Transverse colon (tissue), 3 donors: ENCODE measurements at regions not wholly inside any gene's neighbourhood (a gene's known extent, or its start where the extent isn't known, plus 50 kb on each side); places are given as distances from the start of the nearest gene placed in this dataset.

Source experiments
- CTCF ChIP-seq, 5 experiments: fragments of 200-600 bp in 3 of 5; fragments of 450-650 bp in 2 of 5; sonication (generic) in 3 of 5; IDR thresholded peaks; 1 replicate in 2 of 5; 2 replicates in 3 of 5; pipeline ENCODE4 v1.5.1; 2016 to 2017; ENCODE audit warnings: antibody characterized with exemption in 5 of 5, inconsistent platforms in 3 of 5, mild to moderate bottlenecking in 2 of 5, moderate library complexity in 1 of 5
- POLR2A ChIP-seq: fragments of 450-650 bp; IDR thresholded peaks from one replicate; pipeline ENCODE4 v1.6.1; 2016; ENCODE audit warnings: antibody characterized with exemption, mild to moderate bottlenecking, moderate library complexity

GRCh38 chr10:8726779-8727084 is 672.2 kb downstream of the GATA3 start:
- TF ChIP-seq POLR2A (no peak), CTCF (IDR thresholded peaks at IDR 0.05) (no peak)
